Retinal pigment epithelial cell (primary cell): ENCODE measurements at regions not wholly inside any gene's neighbourhood (a gene's known extent, or its start where the extent isn't known, plus 50 kb on each side); places are given as distances from the start of the nearest gene placed in this dataset.

ENCODE experiments used
- DNase-seq: peaks from one replicate; pipeline ENCODE4 v3.0.0-alpha.2; 2010; ENCODE audit warnings: low read depth
- H3K4me3 ChIP-seq: 2 replicates; pipeline ENCODE4 v1.5.1; 2011; ENCODE audit warnings: mild to moderate bottlenecking, low read length, control low read depth, moderate library complexity
- TF ChIP-seq, protein P1 (sequence below): conservative IDR thresholded peaks from 2 replicates; pipeline ENCODE4 v1.5.1; 2011; ENCODE audit warnings: low read depth, low read length, control low read depth, inconsistent platforms

DNA sequence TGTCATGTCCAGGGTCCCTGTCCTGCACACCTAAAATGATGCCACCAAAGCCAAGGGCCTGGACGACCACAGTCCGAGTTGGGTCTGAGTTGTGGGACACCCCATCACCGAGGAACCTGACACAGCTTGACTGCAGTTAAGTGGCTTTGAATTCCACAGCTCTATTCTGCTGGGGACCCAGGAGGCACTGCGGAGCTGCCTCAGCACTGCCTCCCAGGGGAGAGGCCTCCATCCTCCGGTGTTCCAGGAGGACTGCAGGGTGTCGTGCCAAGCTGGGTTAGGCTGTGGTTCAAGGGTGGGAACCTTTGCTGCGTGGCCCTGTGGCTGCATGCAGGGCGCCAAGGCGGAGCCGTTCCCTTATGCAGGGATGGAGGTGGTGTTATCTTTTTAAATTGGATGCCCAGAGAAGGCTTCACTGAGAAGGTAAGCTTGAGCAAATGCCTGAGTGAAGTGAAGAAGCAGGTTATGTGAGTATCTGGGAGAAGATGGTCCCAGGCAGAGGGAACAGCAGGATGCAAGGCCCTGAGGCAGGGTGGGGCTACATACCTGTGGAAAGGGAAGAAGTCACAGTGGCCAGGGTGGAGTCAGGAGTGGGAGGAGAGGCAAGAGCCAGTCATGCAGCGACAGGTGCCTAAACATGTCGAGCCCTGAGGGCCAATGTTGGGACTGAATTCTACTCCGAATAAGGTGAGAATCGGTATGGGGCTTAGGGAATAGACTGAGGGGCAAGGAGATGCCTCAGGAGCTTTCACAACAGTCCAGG is 144.8 kb downstream of the TPRA1 start:
- H3K4me3 ChIP-seq, result no peak overlapping the region
- TF ChIP-seq, protein P1, sequence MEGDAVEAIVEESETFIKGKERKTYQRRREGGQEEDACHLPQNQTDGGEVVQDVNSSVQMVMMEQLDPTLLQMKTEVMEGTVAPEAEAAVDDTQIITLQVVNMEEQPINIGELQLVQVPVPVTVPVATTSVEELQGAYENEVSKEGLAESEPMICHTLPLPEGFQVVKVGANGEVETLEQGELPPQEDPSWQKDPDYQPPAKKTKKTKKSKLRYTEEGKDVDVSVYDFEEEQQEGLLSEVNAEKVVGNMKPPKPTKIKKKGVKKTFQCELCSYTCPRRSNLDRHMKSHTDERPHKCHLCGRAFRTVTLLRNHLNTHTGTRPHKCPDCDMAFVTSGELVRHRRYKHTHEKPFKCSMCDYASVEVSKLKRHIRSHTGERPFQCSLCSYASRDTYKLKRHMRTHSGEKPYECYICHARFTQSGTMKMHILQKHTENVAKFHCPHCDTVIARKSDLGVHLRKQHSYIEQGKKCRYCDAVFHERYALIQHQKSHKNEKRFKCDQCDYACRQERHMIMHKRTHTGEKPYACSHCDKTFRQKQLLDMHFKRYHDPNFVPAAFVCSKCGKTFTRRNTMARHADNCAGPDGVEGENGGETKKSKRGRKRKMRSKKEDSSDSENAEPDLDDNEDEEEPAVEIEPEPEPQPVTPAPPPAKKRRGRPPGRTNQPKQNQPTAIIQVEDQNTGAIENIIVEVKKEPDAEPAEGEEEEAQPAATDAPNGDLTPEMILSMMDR, result no peak
- DNase-seq, result no peak

DNA sequence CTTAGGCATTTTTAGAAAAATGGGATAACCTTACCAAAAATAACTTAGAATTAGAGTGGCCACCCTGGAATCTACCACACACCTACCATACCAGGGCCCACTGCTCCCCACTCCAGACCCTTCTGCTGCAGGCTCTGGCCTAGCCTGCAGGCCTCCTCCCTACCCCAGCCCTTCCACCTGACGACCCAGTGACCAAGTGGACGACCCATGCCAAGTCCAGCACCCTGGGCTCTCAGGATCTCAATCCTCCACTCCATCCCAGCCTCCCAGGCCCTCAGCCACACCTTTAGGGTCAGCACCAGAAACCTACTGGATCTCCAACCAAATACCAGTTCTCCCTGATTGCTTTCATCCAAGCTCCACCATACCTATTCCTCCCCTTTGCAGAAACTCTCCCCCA is 145.8 kb downstream of the TPRA1 start:
- H3K4me3 ChIP-seq, result no peak overlapping the region
- TF ChIP-seq, protein P1, result no peak
- no peak for DNase-seq

DNA sequence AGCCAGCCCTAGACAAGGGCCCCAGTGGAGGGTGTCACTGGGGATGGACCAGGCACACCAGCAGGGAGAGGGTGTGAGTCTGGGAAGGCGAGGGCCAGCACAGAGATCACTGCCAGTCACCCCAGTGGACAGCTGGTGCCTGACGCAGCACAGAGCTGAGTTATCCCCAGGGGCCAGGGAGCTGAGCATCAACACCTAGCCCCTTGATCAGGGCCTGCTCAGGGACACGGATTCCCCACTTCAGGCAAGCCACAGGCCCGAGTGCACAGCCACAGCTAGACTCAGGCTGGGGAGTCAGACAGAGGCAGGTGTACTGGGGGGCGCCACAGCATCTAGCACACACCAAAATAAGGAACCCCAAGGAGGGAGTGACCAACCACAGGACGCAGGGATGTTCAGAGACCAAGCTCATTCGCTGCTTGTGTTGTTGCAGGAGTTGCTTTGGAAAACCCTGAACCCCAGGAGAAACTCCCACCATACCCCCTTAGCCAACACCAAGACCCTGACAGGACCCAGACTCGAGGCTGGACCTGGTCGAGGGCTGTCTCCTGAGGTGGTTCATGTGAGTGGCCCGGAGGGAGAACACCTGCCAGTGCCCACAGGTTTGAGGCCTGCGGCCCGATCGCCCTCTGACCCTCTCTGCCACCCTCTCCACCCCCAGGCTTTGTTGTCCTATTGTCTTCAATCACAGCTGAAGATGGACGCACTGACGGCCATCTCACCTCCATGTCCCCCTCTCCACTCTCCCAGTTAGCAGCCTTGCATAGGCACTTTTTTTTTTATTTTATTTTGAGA is 146.8 kb downstream of the TPRA1 start:
- no peak for DNase-seq
- TF ChIP-seq, protein P1, result no peak
- H3K4me3 ChIP-seq, result no peak overlapping the region

DNA sequence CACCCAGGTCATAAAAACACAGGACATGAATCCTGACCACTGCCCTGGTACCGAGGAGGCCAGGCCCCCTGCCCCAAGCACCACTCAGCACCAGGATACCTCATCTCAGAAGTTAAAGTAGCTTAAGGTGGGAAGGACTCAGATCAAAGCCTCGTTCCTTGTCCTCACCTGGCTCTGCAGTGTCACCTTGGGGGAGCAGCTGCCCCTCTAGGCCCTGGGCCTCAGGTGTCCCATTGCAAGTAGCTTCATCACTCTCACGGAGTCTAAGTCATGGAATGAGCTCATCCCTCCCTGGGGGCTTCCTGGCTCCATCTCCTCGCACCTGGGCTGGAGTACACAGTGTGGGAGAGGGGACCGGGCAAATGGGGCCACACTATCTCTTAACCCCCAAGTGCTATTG is 148.0 kb downstream of the TPRA1 start:
- TF ChIP-seq, protein P1, result no peak
- DNase-seq, result no peak
- no peak overlapping the region for H3K4me3 ChIP-seq

DNA sequence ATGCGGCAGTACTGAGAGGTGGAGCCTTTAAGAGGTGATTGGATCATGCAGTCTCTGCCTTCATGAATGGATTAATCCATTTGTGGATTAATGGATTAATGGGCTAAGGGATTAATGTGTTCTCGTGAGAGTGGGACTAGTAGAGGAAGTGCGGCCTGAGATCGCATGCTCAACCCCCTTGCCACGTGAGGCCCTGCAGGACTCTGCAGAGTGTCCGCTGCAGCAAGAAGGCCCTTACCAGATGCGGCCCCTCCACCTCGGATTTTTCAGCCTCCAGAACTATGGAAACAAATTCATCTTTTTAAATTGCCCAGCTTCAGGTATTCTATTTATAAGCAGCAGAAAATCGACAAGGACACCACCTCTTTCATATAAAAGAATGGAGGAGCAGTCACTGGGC is 148.8 kb downstream of the TPRA1 start:
- TF ChIP-seq, protein P1, result no peak
- DNase-seq, result no peak
- H3K4me3 ChIP-seq, result no peak overlapping the region

DNA sequence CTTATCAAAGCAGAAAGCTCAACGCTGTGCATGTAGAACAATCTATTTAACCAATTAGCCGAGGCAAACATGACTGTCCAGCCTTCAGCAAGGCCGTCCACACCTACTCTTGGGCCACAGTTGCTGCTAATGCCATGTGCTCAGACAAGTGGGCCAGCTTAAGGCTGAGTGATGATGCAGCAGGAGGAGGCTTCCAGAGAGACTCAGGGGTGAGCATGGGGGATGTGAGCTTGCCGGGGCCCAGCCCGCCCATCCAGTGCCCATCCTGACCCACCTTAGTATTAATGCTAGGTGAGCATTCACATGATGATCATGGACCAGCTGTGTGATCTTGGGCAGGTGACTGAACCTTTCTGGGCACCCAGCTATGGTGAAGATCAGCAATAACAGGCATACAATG is 150.1 kb downstream of the TPRA1 start:
- TF ChIP-seq, protein P1, result no peak
- no peak for DNase-seq
- no peak overlapping the region for H3K4me3 ChIP-seq

DNA sequence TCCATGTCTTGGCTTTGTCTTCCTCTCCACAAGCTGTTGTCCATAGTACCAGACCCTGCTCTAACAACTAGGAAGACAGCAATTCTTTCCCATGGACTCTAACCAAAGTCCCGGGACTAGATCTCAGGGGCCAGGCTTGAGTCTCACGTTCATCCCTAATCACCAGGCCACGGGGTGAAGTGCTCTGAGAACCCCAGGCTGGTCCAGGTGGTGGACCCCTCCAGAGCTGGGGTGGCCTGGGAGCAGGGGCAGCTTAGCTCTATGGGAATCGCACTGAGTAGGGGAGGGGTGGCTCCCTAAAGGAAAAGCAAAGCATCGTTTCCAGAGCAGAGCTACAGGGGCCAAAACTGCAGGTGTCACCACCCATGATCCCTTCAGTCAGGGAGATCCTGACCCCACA is 150.9 kb downstream of the TPRA1 start:
- no peak for DNase-seq
- no peak overlapping the region for H3K4me3 ChIP-seq
- TF ChIP-seq, protein P1, result no peak
